ENCODE measurements at regions not wholly inside any gene's neighbourhood (a gene's known extent, or its start where the extent isn't known, plus 50 kb on each side); places are given as distances from the start of the nearest gene placed in this dataset.

DNA sequence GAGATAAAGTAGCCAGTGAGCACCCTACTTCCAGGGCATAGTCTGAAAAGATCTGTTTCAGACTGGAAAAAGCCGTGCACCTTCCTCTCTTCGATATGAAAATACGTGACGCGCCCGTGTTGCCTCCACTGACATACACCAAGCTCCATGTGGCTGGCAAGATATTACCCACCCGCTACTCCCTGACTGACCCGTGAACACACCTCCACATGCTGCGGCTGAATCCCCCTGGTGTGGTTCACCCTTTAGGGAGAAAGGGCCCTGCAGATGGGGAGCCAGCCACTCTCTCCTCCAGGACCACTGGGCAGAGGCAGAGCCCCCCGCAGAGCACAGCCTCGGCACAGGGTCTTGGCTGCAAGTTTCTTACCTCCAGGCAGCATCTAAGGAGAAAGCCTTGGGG lies 245.0 kb downstream of the BRD1 start:
- no peak for DNase-seq

DNA sequence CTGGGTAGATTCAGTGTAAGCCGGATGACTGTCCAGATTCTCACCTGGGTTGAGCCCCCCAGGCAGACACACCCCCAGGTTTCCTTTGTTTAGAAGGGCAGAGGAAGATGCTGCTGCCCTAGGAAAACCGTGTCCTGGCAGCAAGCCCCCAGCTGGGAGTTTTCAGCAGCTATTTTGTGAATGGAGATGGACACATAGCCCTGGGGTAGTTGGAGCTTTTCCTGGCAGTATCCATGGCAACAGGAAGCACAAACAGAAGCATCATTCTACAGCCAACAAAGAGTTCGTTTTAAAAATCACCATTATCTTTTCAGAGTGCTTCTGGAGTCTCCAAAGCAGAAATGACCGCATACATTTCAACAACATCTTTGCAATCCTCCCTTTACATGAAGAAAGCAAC lies 245.5 kb downstream of the BRD1 start:
- no peak for DNase-seq

DNA sequence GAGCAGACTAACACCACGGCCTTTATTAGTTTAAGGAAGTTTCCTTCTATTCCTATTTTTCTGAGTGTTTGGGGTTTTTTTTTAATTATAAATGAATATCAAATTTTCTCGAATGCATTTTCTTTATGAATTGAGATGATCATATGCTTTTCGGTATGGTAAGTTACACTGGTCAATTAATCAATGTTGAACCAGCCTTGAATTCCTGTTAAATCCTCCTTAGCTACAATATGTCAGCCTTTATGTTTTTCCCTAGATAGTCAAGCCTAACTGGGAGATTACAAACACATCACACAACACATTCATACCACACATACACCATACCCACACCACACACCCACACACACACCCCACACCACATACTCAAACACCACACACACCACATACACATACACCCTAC lies 247.6 kb downstream of the BRD1 start:
- no peak for DNase-seq

DNA sequence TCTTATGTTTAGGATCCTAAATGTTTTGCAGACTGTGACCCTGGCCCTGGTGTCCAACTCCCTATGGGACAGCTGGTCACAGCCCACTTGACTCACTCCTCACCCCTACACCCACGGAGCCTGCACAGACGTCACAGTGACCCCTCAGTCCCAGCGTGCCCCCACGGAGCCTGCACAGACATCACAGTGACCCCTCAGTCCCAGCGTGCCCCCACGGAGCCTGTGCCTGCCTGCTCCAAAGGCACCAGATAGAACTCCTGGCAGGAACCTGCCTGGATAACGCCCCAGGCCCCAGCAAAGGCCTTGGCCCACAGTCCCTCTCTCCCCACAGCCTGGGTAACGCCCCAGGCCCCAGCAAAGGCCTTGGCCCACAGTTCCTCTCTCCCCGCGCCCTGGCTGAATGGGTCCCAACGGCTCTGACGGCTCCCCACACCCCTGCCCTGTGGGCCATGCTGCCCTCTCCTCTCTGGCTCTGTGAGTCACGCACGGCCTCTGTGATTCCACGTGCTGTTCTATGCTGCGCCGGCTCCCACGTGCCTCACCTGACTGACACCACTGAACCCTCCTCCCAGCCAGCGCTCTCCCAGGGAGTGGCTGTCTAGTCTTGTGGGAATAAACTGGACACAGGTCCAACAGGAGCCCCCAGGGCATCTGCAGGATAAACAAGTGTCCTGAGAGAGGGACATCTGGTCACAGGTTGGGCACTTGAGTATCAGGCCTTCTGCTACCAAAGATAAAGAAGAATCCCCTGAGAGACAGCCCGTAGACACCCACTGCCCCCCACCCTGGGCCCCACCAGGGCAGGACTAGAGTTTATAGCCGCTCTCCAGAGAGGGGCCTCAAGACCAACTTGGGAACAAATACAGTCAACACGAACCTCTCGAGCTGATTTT lies 250.3 kb downstream of the BRD1 start:
- DNase-seq, result no peak

DNA sequence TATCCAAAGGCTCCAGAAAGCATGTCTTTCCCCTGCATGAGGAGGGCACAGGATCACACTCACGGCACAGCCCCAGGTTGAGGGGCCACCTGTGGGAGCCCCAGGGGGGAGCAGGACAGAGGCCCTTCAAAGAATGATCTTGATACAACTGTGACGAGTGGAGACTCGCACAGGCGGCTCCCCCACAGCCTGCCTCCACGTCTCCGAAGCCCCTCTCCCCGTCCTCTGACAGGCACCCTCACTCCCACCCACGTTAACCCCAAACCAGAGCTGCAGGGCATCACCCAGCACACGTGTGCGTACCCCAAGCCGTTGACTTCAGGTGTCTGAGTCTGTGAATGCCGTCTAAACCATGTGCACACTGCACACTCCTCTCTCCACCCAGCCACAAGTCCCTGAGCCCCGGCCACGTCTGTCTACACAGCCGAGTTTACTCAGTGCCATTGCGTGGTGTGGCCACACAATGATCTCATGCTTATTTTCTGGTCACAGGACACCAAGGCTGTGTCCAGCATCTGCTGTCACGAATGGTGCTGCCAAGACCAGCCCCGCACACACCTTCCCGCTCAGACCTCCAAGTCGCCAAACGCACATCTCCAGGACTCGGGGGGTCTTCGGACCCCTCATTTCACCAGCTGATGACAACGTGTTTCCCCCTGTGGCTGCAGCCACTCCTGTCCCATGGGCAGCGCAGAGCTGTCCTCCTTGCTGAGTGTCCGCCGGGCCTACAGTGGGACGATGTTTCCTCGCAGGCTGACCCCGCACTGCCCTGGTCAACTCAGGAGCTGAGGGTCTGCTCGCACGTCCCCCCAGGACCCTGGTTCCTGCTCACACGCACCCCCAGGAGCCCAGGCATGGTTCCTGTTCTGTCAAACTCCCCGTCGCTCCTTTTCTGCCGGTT lies 251.2 kb downstream of the BRD1 start:
- DNase-seq, result no peak

DNA sequence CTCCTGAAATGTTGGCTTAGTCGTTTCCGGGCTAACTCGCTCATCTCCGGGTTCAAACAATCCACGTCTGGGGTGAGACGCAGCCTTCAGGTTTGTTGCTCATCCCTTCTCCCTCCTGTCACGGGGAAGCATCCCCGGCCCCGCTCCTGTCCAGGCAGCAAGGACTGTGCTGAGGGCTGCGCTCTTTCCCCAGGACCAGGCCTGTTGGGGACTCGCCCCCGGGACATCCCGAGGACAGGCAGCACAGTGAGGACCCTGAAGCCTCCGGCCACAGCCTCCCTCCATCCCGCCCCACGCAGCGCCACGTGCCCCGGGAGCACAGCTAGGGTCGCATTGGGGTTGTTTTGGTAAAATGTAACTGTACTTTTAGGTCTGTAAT lies 252.0 kb downstream of the BRD1 start:
- DNase-seq, result no peak

DNA sequence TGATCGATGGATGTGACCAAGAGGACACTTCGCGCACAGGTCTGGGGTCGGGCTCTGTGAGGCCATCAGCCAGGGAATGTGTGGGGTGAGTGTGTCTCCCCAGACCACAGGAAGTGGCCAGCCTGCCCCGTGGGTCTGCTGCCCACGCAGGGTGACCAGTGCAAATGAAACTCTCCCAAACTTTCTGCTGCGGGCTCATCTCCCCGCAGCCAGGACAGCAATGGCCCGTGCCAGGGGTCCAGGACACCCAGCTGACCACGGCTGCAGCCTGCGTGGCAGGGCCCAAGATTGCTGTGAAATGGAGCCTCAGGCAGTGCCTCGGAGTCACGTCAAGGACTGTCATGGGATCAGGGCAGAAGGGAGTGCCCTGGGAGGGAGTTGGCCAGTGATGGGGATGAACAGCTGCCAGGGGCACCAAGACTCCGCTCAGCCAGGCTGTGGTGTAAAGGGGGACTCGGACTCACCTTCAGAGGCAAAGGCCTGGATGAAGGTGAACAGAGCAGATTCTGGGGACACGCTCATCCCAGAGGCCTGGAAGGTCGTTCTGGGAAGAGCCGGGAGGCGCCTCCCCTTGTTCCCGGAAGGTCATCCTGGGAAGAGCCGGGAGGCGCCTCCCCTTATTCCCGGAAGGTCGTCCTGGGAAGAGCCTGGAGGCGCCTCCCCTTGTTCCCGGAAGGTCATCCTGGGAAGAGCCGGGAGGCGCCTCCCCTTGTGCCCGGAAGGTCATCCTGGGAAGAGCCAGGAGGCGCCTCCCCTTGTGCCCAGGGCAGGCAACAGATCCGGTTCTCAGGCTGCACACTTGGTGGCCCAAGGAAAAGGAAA lies 252.6 kb downstream of the BRD1 start:
- DNase-seq, result no peak

DNA sequence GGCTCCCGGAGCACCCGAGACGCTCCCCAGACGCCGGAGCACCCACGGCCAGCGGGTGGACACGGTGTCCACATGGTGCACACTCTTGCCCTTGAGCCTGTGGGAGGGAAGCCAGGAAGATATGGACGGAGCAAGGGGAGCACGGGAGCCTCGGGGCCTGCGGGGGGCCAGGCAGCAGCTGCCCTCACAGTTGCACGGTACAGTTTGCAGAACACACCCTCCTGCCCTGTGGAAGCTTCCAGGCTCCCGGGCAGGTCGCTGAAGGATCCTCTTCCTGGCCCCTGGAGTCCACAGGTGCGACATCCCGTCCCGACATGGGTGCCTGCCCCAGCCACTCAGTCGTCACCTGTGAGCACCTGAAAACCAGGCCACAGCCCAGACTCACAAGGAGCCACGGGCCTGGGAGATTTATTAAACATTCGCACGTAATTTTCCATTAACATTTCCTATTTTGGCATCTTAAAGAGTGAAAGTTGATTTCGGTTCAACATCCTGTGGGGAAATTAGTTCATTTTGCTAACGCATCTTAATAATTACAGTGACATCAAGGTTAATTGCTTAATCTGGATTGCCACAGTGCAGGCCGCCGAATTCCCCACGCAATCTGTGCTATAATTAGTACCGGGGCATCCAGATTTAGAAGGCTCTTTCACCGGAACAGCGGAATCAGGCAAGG lies 253.3 kb downstream of the BRD1 start:
- no peak for DNase-seq

DNA sequence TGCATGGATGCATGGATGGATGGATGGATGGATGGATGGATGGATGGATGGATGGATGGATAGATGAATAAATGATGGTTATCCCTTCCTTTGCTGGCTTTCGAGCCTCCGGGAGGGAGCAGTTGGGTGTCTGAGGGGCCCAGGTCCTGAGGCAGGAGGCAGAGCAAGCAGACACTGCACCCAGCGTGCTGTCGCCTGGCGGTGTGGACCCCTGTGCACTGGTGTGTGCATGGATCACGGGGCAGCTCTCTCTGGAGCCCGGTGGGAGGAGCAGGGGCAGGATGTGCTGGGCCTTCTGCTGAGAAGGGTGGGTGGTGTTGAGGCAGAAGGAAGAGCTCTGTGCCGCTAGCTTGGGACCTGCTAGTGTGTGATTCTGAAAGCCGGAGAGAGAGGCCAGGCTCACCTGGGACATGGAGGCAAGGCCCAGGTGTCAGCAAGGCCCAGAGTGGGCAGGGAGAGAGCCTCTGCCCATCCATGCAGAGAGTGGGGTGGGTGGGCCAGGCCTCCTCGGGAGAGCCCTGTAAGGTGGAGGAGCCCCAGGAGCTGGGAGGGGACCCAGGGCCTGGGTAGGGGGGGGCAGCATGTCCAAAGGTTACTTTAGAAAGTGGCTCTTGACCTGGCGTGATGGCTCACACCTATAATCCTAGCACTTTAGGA lies 254.4 kb downstream of the BRD1 start:
- DNase-seq, result no peak

DNA sequence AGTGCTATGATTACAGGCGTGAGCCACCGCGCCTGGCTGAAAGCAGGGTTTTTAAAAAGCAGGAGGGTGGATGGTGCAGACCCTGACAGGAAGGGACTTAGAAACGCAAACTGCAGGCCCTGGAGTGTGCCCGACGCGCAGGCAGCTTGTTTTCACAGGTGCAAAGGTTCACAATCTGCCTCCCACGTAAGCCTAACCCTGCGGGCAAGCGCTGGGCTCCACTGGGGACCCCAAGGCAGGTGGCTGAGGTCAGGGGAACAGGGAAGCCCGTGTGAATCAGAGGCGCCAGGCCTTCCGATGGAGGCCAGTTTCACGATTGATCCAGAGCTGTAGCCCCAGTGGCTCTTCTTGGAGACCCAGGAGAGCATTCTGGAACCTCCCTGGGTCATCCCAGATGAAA lies 256.3 kb downstream of the BRD1 start:
- DNase-seq, result no peak

DNA sequence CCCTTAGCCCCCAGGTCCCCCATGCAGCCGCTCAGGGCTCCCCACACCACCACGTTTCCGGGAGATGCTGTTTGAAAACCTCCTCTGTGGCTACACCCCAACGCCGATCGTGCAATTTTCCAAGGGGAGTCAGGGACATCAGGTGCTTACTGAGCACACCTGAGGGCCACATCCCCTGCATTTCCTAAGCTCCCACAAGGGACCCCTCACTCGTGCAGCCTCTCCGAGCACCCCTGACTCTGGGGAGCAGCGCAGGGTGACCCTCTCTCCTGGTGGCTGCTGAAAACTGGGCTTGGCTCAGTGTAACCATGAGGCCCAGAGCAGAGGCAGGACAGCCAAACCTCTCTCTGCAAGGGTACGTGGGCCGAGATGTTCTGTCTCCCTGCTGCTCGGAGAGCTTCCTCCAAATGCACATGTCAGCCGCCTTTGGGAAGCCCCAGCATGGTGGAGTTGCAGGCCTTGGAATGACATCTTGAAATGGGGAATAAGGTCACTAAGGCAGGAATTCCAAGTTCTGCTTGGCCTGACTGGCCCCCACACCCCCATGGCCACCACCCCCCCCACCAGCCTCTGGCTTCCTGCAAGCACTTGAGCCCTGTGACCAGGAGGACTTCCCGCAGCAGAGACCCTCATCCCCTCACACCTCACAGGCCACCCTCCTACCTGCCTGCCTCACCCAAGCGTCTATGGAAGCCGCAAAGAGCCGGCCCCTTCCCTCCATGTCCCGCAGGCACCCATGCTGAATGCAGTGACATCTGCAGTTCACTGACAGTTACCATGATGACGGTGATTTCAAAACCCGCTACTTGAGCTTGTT lies 257.4 kb downstream of the BRD1 start:
- no peak for DNase-seq

DNA sequence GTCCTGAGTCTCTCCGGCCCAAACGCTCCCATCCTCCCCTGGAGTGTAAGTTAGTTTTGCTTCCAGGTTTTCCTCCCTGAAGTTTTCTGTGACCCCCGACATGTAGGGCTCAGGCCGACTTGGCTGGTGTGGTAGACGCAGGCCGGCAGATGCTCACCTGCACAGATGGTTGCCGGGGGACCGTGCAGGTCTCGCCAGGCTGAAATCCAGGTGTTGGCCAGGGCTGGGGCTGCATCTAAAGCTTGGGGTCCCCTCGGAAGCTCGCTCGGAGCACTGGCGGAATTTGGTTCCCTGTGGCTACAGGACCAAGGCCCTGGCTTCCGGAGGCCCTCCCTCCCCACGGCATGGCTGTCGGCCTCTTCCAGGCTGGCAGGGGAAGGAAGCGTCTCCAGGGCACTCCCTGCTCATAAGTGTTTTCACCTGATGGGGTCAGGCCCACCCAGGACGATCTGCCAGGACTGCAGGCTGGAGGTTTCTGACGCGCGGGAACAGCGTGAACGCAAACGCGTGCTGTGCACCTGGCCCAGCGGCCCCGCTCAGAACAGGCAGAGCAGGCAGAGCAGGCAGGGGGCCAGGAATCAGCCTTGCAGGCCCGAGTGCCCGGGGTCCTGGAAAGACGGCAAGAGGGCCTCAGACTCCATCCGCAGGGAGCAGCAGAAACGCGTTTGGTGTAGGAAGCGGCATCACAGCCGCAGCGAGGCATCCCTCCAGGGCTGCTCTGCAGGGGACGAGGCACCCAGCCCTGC lies 258.2 kb downstream of the BRD1 start:
- no peak for DNase-seq

DNA sequence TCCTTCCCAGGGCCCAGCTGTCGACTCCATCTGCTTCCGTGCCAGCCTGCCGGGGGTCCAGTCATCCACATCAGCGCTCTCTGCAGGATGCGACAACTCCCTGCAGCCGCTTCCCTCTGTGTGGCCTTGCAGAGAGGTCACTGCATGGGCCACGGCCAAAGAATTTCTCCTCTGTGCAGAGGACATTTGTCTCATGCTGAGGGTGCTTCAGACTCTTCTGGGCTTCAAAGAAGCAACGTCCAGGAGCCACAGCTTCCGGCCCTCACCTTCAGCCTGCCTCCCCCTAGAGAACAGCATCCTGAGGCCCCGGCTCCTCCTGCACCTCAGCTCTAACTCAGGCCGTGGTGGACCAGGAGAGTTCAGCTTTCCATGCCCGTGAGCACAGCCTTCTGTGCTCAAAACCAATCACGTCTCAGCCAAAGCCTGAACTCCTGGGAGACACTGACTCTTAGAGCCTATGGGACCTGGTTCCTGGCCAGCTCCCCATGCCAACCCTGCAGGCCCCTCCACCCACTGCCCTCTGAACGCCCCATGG lies 258.9 kb downstream of the BRD1 start:
- DNase-seq, result no peak

DNA sequence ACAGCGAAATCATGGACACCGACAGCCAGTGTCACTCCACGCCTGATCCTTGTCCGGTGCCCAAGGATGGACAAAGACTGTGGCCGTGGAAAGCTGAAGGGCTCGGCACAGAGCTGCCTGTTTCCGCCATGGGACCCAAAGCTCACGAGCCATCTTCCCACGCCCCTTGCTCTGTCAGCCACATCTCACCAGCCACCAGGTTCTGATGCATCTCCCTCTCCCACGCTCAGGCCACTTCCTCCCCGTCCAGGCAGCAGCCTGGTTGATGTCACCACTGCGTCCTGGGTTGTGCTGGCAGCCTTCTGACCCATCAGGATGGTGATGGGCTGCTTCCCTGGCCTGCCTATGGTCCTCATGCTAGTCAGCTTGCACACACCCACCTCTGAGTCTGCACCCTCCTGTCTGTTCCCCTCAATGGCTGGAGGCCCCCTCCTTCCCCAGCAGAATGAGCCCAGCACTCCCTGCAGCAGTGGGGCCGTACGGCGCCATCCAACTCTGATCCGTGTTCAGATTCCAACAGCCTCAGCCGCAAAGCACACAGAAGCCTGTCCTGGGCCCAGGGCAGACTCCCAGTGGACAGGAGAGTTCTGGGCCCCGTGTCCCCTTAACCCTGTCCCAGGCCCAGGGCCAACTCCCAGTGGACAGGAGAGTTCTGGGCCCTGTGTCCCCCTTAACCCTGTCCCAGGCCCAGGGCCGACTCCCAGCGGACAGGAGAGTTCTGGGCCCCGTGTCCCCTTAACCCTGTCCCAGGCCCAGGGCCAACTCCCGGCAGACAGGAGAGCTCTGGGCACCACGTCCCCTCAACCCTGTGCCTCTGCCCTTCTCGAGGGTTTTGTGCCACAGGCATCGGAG lies 259.5 kb downstream of the BRD1 start:
- no peak for DNase-seq

DNA sequence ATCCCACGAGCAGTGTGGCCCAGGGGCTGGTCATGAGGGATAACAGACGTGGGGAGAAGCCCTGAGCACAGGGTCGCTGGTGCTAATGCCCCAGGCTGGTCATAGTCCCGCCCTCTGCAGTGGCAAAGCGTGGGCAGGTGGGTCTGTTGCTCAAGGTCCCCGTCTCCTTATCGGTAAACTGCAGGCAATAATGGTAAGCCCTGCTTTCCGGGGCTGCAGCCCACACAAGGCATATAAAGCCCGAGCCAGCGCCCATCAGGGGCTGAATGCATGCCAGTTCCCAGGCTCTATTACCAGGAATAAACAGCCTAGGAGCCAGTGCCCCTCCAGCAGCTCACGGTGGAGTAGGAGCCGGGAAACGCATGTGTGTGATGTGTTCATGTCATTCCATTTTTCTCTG lies 261.0 kb downstream of the BRD1 start:
- DNase-seq, result no peak

DNA sequence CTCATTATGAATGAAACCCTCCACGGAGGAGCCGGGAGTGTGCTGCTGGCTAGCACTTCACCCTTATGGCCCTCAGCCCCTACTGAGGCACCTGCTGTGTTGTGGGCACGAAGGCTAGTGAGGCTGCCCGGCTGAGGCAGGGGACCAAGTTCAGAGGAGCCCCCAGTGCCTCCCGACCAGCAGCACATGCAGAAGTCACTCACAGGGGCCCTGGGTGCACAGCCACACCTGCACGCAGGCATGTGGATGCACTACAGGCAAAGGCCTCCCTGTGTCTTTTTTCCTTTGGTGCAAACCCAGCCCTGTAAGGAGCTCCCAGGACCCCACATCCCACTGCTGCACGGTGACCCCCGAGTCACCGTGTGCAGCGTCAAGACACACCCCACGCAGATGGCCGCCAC lies 261.5 kb downstream of the BRD1 start:
- DNase-seq, result no peak

DNA sequence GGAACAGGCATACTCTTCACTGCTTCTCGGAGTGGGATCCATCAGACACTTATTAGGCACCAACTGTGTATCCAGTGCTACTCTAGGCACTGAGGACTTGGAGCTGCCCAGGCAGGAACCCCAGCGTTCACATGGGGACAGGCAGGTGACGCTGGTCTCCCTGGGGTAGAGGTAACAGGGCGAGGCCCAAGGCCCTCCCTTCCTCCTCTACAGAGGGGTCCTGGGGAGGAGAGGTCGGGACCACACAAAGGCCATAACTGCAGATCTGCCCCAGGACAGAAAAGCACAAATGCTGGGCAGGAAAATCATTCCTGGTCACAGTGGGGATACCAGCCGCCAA lies 262.2 kb downstream of the BRD1 start:
- no peak for DNase-seq

DNA sequence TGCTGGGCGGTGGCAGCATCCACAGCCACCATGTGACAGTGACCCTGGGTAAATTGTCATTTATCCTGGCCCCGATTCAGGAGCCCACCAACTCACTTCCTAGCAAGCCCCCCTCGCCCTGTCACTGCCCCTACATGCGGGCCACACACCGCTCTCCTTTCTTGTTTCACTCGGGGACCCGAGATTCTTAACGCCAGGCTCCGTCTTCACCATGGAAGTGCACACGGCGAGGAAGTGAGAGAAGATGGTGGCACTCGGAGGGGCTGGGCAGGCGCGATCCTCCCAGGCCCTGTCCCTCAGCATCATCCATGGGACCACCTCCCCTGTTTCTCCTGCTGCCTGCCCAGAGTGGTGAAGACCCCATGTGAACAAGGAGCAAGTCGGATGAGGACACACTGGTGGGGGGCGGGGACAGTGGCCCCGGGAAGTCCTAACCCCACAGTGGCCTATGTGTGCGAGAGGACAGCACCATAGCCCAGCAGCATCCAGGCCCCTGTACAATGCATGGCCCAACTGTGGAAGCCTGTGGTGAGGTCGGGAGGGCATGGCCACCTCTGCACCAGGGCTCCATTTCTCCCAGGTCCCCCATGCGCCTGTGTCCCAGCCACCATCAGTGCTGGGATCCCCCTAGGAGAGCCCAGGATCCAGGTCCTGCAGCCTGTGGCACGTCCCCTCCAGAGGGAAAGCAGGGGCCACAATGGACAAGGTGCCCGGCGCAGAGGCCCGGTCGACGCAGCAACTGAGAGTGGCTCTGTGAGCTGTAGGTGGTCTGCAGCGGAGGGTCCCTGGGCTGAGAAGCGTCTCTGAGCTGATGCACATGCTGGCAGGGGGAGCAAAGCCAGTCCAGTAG lies 262.8 kb downstream of the BRD1 start:
- DNase-seq, result no peak

Measured in NCI-H2107 (cell line).